Left kidney (tissue), 1 donor: ENCODE measurements at regions not wholly inside any gene's neighbourhood (a gene's known extent, or its start where the extent isn't known, plus 50 kb on each side); places are given as distances from the start of the nearest gene placed in this dataset.
"Not testable (repeated sequence)": the region's sequence is repeated elsewhere in the genome, so short reads cannot be mapped to it uniquely, and the experiment has no call there.

ENCODE experiments used
- DNase-seq: peaks from one replicate; pipeline ENCODE4 v3.0.0-alpha.2; 2013

- DNase-seq = not testable (repeated sequence)
Observed at GRCh38 chr1:121006826-121007225, 117.3 kb downstream of the PPIAL4A start.

GRCh38 chr1:121007755-121008154 lies 118.2 kb downstream of the PPIAL4A start:
- not testable (repeated sequence) for DNase-seq

GRCh38 chr1:121008512-121009215 lies 119.1 kb downstream of the PPIAL4A start:
- DNase-seq = not testable (repeated sequence)

GRCh38 chr1:121009216-121010057 lies 119.9 kb downstream of the PPIAL4A start:
- not testable (repeated sequence) for DNase-seq

DNA sequence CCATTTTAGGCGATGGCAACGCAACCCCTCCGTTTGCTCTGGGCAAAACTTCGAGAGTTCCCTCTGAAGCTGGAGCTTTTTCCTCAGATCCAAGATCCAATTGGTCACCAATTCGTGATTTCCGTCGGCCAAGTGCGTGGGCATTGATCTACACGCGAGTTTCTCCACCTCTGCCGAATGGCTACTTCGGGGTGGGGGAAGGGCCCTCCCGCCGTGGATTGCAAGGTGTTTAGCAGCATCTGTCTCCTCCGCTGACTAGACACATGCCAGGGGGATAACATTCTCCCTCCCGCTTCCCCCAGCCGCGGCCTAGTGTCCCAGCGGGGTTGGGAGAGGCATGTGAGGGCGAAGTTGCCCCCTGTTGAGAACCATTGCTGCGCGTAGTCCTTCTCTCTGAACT lies 120.6 kb downstream of the PPIAL4A start:
- DNase-seq = not testable (repeated sequence)

DNA sequence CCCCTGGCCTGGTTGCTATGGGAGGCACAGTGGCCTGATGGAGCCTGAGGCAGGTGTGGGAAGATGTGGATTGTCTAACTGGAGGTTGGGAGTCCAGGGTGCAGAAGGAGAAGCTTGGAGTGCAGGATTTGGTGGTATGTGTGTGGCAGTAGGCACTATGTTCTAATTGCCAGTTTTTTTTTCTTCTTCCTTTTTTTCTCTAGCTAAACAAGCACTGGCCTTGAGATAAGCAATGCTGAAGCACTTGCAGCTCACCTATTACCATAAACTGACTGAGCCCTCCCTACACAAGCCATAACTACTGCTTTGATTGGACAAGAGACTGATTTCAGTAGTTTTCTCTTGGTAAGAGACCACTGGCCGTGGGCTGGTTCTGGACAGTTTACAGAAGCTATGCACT lies 123.6 kb downstream of the PPIAL4A start:
- DNase-seq = not testable (repeated sequence)

DNA sequence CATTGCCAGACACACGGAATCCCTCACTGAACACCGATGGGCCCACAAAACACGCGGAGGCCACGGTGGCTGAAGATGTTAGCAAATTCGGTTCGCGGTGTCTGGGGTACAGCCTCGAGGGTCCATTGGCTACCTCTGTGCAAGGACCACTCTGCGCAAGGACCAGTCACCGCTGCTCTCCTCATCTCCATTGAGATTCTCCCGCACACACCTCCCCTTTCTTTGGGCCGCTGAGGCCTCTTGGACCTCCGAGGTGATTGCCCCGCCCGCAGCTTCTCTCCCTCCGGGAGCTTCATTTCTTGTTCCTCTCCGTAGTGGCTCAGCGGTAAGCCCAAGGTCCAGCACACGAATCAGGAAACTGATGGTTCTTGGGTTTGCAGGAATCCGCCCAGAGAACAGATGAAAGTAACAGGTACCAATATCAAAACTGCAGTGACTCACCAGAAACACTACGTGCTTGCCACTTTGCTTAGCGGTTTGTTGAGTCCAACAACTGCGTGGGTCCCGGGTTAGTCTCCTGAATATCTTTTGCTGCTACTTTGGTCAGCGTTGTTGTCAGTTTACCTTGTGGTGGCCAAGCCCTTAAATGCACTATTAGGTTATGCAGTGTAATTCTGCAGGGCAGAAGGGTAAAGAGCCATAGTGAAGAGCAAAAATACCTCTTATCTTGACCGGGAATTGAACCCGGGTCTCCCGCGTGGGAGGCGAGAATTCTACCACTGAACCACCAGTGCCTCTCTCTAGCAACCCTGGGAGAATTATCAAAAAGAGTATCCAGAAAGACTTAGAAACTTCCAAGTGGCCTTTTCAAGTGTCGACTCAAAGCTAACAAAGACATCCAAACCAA lies 126.8 kb downstream of the PPIAL4A start:
- DNase-seq = peak; percentile 66

GRCh38 chr1:121019715-121020349 lies 130.3 kb downstream of the PPIAL4A start:
- DNase-seq = not testable (repeated sequence)

GRCh38 chr1:121020350-121021236 lies 131.0 kb downstream of the PPIAL4A start:
- peak; percentile 65 for DNase-seq

DNA sequence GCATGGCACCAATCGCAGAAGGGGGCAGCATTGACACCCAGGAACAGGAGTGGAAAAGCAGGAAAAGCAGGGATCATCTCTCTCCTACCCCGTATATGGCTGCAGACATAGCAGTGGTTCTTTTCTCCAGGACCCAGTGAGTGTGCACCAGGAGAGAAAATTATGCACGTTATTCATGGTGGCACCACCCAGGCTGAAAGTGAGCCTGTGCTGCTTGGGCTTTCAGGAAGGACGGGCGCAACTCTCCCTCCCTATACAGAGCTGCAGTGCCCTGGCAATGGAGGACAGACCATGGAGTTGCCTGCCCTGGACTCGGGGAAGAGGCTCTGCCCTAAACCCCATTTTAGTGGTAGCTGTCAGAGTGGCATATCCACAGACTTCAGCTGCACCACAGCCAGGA lies 132.1 kb downstream of the PPIAL4A start:
- DNase-seq = not testable (repeated sequence)

- DNase-seq = not testable (repeated sequence)
Observed at GRCh38 chr1:121032878-121033494, 143.4 kb downstream of the PPIAL4A start.

DNA sequence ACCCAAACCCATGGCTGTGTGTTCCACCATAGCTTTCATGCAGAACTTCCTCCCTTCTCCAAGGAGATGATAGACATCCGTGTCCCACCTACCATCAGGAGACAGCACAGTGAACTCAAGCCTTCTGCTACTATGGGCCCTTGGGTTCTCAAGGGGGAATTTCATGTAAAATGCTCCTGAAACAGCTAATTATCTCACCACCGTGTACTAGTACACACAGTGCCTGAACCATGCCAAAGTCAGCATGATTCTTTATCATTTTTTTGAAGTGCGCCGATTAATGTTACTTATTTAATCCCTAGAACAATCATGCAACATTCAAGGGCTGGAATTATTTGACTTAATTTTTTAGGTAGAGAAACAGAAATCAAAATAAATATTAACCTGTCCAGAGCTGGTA lies 147.2 kb downstream of the PPIAL4A start:
- not testable (repeated sequence) for DNase-seq

- not testable (repeated sequence) for DNase-seq
Observed at GRCh38 chr1:121040974-121041373, 143.2 kb downstream of the FAM72B start.

- DNase-seq = not testable (repeated sequence)
Observed at GRCh38 chr1:121041497-121041896, 142.6 kb downstream of the FAM72B start.

GRCh38 chr1:121042882-121043281 lies 141.3 kb downstream of the FAM72B start:
- DNase-seq = not testable (repeated sequence)

DNA sequence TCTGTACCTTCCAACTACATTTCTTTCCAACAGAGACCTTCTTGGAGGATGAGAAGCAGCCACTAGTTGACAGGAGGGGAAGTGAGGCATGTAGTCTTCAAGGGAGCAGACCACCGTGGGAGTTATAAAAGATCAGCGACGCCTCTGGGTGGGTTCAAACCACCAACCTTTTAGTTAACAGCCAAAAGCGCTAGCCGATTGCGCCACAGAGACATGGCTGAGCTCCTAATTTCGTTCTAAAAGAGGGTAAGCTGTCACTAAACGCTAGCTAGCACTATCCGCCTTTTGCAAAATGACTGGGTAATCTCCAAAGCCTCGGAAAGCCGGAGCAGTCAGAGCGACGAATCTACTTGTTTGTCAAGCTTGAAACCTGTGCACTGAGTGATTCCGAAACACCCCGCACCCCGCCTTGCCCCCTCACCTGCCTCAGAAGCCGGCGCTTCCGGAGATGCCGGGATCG lies 135.8 kb downstream of the FAM72B start:
- not testable (repeated sequence) for DNase-seq

GRCh38 chr1:121048769-121049443 lies 135.2 kb downstream of the FAM72B start:
- not testable (repeated sequence) for DNase-seq

DNA sequence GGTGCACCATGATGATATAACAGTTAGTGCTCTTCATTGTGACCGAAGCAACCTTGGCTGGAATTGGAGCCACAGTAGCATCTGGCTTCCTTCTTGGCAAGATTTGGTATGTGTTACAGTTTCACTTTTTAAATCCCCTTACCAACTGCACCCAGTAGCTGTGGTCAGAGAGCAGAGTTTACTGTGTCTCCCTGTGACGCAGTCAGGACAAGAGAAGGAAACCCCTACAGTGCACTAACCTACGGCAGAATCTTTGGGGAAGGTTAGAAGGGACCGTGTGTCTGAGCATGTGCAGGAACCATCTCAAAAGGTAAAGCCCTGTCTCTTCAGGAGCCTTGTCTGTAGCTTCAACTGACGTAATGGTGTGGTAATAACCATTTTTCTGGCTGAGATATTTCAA lies 134.0 kb downstream of the FAM72B start:
- not testable (repeated sequence) for DNase-seq

DNA sequence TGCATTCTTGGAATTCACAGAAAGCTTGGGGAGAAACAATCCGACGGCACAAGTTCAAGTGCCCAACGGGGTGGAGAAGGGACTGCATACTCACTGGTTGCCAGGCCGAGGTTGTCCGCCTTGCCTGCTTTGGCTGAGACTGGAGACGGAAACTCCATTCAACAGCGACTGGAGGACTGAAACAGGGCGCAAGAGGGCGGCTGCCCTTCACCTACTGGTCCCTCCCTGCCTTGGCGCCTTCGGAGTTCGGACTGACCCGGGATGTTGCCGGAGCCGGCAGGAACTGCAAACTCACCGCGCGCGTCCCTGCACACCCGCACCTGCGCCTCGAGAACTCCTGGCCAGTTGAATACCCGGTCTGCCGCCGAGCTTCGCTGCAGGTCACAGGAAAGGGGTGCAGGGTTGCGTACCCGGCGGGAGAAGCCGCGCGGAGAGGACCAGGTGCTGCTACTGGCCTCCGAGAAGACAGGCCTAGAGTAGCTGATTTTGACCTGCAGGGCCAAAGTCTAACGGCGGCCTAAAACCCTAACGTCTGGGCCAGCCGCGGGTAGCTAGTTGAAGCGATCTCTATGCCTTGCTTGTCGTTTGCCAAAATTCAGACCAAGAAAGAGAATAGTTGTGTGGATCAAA lies 132.9 kb downstream of the FAM72B start:
- DNase-seq = not testable (repeated sequence)
